ENCODE measurements at regions not wholly inside any gene's neighbourhood (a gene's known extent, or its start where the extent isn't known, plus 50 kb on each side); places are given as distances from the start of the nearest gene placed in this dataset.

DNA sequence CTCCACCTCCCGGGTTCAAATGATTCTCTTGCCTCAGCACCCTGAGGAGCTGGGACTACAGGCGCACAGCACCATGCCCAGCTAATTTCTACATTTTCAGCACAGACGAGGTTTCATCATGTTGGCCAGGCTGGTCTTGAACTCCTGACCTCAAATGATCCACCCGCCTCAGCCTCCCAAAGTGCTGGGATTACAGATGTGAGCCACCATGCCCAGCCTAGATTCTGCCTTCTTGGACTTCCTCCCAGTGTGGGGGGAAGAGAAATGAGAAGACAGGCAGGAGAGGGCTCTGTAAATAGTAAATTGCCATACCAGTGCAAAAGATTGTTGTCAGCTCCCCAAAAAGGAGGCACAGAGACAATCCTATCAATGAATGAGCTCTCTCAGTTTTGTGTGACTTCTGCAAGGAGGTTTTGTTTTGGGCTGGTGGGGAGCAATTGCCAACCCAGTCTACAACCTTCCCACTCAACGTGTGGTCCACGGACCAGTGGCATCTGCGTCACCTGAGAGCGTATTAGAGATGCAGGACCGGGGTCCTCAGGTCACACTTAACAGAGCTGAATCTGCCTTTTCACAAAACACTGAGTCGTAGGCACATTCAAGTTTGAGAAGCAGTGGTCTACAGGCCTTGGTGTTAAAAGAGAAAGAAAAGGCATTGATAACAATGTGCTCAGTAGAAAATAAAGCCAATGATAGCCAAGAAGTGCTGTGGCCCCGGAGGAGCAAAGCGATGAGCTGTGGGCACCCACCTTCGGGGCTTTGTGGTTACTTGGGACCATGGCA is 78.1 kb downstream of the MYCN start:
- DNase-seq (ENCODE audit: low spot score) = no peak

- DNase-seq (ENCODE audit: low spot score) = no peak
Observed at GRCh38 chr2:16016282-16016681, 75.9 kb downstream of the MYCN start.

- DNase-seq (ENCODE audit: low spot score) = no peak
Observed at GRCh38 chr2:16015903-16016265, 75.5 kb downstream of the MYCN start.

GRCh38 chr2:16015210-16015902 is 75.0 kb downstream of the MYCN start:
- no peak for DNase-seq (ENCODE audit: low spot score)

GRCh38 chr2:16014802-16015201 is 74.5 kb downstream of the MYCN start:
- no peak for DNase-seq (ENCODE audit: low spot score)

DNA sequence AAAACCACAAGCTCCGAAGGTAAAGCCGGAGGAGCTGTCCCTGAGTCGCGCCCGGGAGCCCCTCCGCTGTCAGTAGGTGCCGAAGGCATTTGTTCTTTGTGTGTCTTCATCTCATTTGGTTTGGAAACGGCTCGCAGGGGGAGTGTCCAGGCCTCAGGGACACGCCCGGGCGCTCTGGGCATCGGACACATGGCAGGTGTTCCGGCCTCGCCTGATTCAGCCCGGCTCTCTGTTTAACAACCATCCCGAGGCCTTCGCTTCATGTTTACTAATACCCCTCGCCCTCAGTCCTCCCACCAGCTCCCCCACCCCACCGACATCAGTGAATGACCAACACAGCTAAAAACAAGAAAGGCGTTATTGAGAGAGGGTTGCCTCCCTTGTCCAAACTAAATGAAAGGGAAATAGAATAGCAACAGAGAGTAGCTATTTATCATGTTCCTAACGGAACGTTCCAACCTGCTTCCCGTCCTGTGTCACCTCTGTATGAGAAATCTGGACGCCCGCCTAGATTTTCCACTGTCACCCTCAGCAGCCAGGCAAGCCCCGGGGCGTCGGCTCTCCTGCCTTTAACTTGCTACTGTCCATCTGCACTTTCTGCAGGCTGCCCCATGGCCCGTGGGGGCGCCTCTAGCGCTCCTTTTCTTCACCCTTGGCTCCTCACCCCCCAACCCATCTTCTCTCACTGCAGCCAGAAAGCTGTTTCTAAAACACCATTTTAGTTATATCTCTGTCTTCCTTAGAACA is 73.9 kb downstream of the MYCN start:
- no peak for DNase-seq (ENCODE audit: low spot score)

GRCh38 chr2:16013359-16013911 is 73.1 kb downstream of the MYCN start:
- no peak for DNase-seq (ENCODE audit: low spot score)

DNA sequence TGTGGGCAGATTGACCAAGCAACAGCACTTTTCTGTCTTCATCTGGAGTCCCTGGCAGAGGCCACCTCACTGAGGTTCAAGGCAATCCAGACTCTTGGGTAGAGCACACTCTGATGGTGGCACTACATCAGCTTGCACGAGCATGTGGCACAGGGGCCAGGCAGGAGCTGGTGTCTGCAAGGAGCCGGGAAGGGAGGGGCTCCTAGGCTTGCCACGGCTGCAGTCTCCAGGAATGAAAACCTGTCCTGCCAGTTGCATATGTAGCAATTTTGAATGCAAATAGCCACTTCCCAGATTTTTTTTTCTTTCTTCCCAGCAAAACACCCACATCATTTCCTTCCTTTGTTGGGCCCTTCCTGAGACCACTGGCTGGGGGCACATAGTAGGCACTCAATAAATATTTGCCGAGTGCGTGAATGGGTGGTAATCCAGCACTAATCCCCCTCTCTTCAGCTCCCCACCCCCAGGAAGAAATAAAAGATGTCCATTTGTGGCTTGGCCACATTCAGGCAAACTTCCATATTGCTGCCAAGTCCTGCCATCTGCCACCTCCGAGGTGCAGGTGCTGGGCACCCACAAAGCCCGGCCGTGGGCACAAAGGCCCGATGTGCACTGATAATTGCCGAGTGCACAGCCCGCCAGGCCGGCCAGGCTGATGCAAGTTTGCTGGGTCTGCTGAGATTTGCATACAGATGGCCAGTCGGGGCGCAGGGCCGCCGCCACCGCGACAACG is 72.4 kb downstream of the MYCN start:
- DNase-seq (ENCODE audit: low spot score) = no peak

GRCh38 chr2:16012029-16012596 is 71.8 kb downstream of the MYCN start:
- no peak for DNase-seq (ENCODE audit: low spot score)

GRCh38 chr2:16011621-16011960 is 71.2 kb downstream of the MYCN start:
- DNase-seq (ENCODE audit: low spot score) = no peak

- no peak for DNase-seq (ENCODE audit: low spot score)
Observed at GRCh38 chr2:16010951-16011620, 70.7 kb downstream of the MYCN start.

DNA sequence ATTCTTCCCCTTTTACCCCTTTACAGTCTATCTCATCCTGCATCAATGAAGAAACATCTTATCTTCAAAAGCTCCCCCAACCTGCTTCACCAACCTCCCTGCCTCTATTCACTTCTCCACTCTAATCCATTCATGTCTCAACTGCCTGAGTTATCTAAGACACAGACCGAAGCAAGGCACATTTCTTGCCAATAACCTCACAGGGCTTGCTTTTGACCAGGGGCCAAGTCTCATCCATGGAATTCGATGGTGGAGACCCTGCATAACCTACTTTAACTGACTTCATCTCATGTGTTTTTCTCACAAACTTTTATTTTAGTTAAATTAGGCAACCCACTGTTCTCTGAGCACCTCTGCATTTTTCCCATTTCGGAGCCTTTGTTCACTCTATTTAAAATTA is 69.7 kb downstream of the MYCN start:
- DNase-seq (ENCODE audit: low spot score) = no peak

GRCh38 chr2:16009560-16009959 is 69.2 kb downstream of the MYCN start:
- no peak for DNase-seq (ENCODE audit: low spot score)

DNA sequence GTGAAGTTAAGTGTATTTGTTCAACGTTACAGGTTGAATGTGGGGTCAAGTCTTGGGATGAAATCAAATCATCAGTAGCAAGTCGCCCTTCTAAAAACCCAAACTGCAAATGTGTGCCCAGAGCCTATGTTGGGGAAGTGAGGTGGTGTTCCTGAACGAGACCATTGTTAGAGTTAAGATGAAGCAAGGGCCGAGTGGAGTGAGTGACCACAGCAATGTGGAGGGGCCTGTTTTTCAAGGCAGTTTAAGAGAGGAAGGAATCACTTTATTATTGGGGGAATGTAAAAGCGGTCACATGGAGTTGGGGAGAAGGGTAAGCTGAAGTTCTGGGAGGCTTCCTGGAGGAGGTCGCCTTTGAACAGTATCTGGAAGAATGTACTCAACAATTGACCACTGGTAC is 68.5 kb downstream of the MYCN start:
- no peak for DNase-seq (ENCODE audit: low spot score)

GRCh38 chr2:16008331-16008850 is 68.0 kb downstream of the MYCN start:
- no peak for DNase-seq (ENCODE audit: low spot score)

DNA sequence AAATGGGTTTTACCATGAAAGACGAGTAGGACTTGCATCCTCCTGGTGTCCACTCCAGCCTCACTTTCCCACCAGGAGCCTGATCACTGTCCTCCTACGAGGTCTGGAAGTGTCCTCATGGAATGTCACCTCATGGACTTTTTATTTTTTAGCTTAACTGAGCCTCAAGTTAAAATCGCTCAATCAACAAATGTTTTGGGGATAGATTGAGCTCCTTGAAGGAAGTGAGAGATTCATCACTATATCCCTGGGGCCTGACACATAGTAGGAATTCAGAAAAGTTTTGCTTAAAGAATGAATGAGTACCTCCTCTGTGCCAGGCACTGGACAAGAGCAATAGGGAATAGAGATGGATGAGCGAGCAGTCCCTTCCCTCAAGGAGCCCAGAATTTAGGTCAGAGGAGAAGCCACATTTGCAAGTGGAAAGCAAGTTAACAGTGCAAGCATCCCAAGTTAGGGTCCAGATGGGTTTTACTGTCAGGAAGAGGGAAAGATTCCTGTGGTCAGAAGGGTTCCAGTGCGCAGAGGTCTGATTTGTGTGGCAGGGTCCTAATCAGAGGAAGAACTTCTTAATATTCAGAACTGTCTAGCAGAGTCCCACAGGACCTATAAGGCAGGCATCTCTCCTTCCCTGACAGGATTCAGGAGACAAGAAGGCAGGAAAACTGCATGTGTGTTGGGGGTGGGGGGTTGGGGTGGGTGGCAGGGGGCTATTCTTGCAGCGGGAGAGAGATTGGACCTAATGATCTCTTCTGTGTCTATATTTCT is 67.0 kb downstream of the MYCN start:
- no peak for DNase-seq (ENCODE audit: low spot score)

DNA sequence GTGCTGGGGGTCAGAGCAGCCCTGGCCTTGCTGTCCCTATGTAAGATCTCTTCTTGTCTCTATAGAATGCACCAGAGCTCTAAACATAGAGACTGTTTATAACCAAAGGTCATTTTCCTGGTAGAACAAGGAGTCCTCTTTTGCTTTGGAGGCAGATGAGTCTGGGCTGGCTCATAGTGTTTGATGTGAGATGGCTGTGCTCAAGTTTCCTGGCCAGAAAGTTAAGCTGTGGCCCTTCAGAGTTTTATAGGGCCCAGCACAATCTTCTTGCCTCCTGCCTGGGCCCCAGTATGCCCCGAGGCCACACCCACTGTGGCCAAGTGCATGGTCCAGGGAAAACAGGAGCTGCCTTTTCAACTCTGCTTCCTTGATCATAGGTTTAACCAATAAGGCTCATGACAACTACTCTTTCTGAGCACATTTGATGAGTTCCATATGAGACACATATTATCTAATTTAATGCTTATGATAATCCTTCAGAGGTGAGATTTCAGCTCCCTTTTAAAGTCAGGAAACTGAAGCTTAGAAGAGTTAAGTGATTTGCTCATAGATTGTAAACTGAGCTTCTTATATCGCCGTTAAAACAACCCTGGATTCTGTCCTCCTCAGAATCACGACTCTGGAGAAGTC is 66.3 kb downstream of the MYCN start:
- DNase-seq (ENCODE audit: low spot score) = no peak

DNA sequence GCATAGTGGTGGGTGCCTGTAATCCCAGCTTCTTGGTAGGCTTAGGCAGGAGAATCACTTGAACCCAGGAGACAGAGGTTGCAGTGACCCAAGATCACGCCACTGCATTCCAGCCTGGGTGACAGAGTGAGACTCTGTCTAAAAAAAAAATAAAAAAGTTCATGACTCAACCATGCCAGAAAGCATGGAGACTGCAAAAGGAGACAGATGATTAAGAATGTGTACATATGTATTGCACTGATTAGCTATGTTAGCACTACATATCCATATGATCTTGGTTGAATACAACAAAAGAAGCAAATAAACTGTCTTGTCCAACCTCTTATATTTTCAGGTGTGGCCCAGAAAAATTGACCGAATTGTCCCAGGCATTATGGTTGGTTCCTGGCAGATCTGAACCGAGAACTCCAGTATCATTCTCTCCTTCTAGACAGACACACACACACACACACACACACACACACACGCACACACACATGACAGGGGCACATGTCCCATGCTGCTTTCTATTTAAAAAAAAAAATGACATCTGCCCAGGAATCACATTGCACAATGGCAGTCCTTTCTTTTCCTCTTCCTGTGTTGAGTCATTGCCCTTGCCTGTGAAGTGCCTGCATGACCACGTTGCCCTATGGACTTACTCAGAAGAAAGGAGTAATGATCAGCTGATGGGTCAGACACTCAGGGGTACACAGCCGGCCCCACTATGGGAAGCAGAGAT is 65.6 kb downstream of the MYCN start:
- no peak for DNase-seq (ENCODE audit: low spot score)

DNA sequence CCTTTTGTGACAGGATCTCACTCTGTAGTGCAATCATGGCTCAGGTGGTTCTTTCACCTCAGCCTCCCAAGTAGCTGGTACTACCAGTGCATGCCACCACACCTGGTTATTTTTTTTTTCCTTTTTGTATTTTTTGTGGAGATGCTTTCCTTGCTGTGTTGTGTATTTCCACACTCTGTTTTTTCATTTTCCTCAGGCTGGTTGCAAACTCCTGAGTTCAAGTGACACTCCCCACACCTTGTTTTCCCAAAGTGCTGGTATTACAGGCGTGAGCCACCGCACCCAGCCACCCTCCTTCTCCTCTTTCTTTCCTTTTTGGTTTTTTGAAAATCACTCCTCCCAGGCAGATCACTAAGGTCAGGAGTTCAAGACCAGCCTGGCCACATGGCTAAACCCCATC is 65.0 kb downstream of the MYCN start:
- DNase-seq (ENCODE audit: low spot score) = no peak
